ENCODE measurements at regions not wholly inside any gene's neighbourhood (a gene's known extent, or its start where the extent isn't known, plus 50 kb on each side); places are given as distances from the start of the nearest gene placed in this dataset.

DNA sequence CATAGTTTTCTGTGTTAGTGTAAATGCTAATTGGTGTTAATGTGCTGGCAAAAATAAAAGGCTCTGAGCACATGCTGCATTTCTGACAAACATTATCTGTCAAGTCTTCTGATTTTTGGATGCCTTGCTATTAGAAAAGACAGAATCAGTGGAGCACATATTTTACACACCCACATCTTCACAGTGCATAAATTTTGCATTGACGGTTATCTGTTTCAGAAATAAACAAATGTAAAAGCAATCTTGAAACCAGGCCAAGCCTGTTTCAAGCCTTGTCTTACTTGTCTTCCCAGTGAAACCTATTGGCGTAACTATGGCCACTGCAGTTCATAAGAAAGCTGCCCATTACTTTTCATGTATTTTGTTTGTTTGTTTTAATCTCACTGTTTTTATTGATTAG lies 333.7 kb upstream of the CDH19 start:
- H3K27me3 ChIP-seq (ENCODE audit: control insufficient read depth, low read length): no peaks in the 10 kb centered on the region
- H3K4me2 ChIP-seq (ENCODE audit: low read length): no peak overlapping the region
- H3K79me2 ChIP-seq (ENCODE audit: control insufficient read depth, low read length): no peaks in the 10 kb centered on the region
- H4K20me1 ChIP-seq (ENCODE audit: control insufficient read depth, insufficient read depth, low read depth, low read length): no peaks in the 10 kb centered on the region
- H3K4me1 ChIP-seq (ENCODE audit: control insufficient read depth, low read length): no peaks in the 10 kb centered on the region
- H3K4me3 ChIP-seq (ENCODE audit: low read length): no peak overlapping the region
- TF ChIP-seq EZH2phosphoT487 (IDR thresholded peaks at IDR 0.05; ENCODE audit: borderline replicate concordance, low read length): no peak
- TF ChIP-seq, protein P1, sequence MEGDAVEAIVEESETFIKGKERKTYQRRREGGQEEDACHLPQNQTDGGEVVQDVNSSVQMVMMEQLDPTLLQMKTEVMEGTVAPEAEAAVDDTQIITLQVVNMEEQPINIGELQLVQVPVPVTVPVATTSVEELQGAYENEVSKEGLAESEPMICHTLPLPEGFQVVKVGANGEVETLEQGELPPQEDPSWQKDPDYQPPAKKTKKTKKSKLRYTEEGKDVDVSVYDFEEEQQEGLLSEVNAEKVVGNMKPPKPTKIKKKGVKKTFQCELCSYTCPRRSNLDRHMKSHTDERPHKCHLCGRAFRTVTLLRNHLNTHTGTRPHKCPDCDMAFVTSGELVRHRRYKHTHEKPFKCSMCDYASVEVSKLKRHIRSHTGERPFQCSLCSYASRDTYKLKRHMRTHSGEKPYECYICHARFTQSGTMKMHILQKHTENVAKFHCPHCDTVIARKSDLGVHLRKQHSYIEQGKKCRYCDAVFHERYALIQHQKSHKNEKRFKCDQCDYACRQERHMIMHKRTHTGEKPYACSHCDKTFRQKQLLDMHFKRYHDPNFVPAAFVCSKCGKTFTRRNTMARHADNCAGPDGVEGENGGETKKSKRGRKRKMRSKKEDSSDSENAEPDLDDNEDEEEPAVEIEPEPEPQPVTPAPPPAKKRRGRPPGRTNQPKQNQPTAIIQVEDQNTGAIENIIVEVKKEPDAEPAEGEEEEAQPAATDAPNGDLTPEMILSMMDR (IDR thresholded peaks at IDR 0.05; ENCODE audit: low read depth, low read length, poor library complexity, severe bottlenecking): no peak
- H3F3A ChIP-seq (ENCODE audit: control insufficient read depth, insufficient read depth): no peaks in the 10 kb centered on the region
- no peak overlapping the region for H3K27ac ChIP-seq (ENCODE audit: low read depth, low read length)
- H3K36me3 ChIP-seq (ENCODE audit: control insufficient read depth, low read length): no peaks in the 10 kb centered on the region
- peaks cover 2% of the 10 kb centered on the region; the same call in 1 of the 2 replicates for H3K9me3 ChIP-seq (ENCODE audit: control insufficient read depth, insufficient read depth, low read length)
- H3K9me2 ChIP-seq (replicated peaks; ENCODE audit: control insufficient read depth, low read length): no peaks in the 10 kb centered on the region

DNA sequence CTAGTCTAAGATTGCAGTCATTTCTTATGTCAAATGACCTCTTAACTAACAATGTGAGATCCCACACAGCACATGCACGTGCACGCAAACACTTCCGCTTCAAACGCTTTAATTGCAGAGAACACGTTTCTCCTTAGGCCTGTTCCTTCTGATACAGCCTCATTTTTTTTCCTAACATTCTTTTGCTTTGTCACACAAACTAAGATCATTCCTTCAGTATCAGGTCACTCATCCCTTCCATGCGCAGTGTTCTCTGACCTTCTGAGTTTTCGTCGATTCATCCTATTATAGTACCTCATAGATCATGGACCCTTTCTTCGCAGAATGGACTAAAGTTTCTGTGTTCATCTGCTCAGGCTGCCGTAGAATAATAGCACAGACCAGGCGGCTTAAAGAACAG lies 327.1 kb upstream of the CDH19 start:
- no peaks in the 10 kb centered on the region for H4K20me1 ChIP-seq (ENCODE audit: control insufficient read depth, insufficient read depth, low read depth, low read length)
- no peaks in the 10 kb centered on the region for H3K36me3 ChIP-seq (ENCODE audit: control insufficient read depth, low read length)
- H3K27ac ChIP-seq (ENCODE audit: low read depth, low read length): no peak overlapping the region
- no peaks in the 10 kb centered on the region for H3K79me2 ChIP-seq (ENCODE audit: control insufficient read depth, low read length)
- H3K4me1 ChIP-seq (ENCODE audit: control insufficient read depth, low read length): no peaks in the 10 kb centered on the region
- no peaks in the 10 kb centered on the region for H3K9me2 ChIP-seq (replicated peaks; ENCODE audit: control insufficient read depth, low read length)
- no peaks in the 10 kb centered on the region for H3K27me3 ChIP-seq (ENCODE audit: control insufficient read depth, low read length)
- H3K4me2 ChIP-seq (ENCODE audit: low read length): no peak overlapping the region
- H3F3A ChIP-seq (ENCODE audit: control insufficient read depth, insufficient read depth): no peaks in the 10 kb centered on the region
- no peaks in the 10 kb centered on the region for H3K9me3 ChIP-seq (ENCODE audit: control insufficient read depth, insufficient read depth, low read length)
- no peak for TF ChIP-seq EZH2phosphoT487 (IDR thresholded peaks at IDR 0.05; ENCODE audit: borderline replicate concordance, low read length)
- no peak overlapping the region for H3K4me3 ChIP-seq (ENCODE audit: low read length)

DNA sequence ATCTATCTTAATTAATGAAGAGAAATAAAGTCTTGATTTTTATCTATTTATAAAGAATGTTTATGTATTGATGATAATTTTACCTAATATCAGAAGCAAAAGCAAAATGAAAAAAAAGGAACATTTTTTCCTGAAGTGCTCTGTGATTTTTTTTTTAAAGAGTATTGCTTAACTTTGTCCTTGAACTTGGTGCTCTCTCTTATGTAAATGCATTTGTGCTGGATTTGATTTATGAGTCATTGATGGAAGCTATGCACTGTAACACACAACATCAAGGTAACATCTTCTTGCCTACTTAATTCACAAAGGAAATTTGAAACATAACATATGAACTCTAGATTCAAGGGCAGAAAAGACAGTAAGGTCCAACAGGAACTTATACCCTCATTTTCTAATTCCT lies 312.9 kb upstream of the CDH19 start:
- no peaks in the 10 kb centered on the region for H3K27me3 ChIP-seq (ENCODE audit: control insufficient read depth, low read length)
- H3K9me2 ChIP-seq (replicated peaks; ENCODE audit: control insufficient read depth, low read length): no peaks in the 10 kb centered on the region
- no peak overlapping the region for H3K4me2 ChIP-seq (ENCODE audit: low read length)
- no peaks in the 10 kb centered on the region for H3K79me2 ChIP-seq (ENCODE audit: control insufficient read depth, low read length)
- no peaks in the 10 kb centered on the region for H4K20me1 ChIP-seq (ENCODE audit: control insufficient read depth, insufficient read depth, low read depth, low read length)
- no peaks in the 10 kb centered on the region for H3K9me3 ChIP-seq (ENCODE audit: control insufficient read depth, insufficient read depth, low read length)
- no peaks in the 10 kb centered on the region for H3K4me1 ChIP-seq (ENCODE audit: control insufficient read depth, low read length)
- H3F3A ChIP-seq (ENCODE audit: control insufficient read depth, insufficient read depth): no peaks in the 10 kb centered on the region
- H3K4me3 ChIP-seq (ENCODE audit: low read length): no peak overlapping the region
- H3K36me3 ChIP-seq (ENCODE audit: control insufficient read depth, low read length): no peaks in the 10 kb centered on the region
- TF ChIP-seq, protein P1 (IDR thresholded peaks at IDR 0.05; ENCODE audit: low read depth, low read length, poor library complexity, severe bottlenecking): no peak
- TF ChIP-seq EZH2phosphoT487 (IDR thresholded peaks at IDR 0.05; ENCODE audit: borderline replicate concordance, low read length): no peak
- no peak overlapping the region for H3K27ac ChIP-seq (ENCODE audit: low read depth, low read length)

DNA sequence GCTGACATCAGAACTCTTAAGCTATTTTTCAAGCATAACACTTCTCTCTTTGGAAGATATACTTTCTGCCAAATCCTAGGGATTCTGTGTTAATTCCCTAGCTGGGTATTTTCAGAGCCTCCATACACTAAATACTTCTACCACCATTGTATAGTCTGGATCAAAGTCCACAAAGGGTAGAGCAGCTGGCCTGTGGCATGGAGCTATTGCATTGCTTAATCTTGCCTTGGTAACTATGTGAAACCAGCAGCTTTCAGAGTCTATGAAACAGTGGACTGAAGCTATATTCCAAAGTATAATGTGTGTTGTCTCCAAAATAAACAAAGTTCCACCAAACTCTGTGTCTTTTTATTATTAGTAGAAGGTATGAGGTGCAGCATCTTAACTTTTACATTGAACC lies 296.9 kb upstream of the CDH19 start:
- Histone ChIP-seq H3K79me2 (ENCODE audit: control insufficient read depth, low read length) (no peaks in the 10 kb centered on the region), H3K27ac (ENCODE audit: low read depth, low read length) (no peak overlapping the region), H3K27me3 (ENCODE audit: control insufficient read depth, low read length) (no peaks in the 10 kb centered on the region), H3F3A (ENCODE audit: control insufficient read depth, insufficient read depth) (no peaks in the 10 kb centered on the region), H3K4me2 (ENCODE audit: low read length) (no peak overlapping the region), H3K4me3 (ENCODE audit: low read length) (no peak overlapping the region), H3K9me2 (replicated peaks; ENCODE audit: control insufficient read depth, low read length) (no peaks in the 10 kb centered on the region), H3K9me3 (ENCODE audit: control insufficient read depth, insufficient read depth, low read length) (no peaks in the 10 kb centered on the region), H3K36me3 (ENCODE audit: control insufficient read depth, low read length) (no peaks in the 10 kb centered on the region), H4K20me1 (ENCODE audit: control insufficient read depth, insufficient read depth, low read depth, low read length) (no peaks in the 10 kb centered on the region), H3K4me1 (ENCODE audit: control insufficient read depth, low read length) (no peaks in the 10 kb centered on the region)
- TF ChIP-seq EZH2phosphoT487 (IDR thresholded peaks at IDR 0.05; ENCODE audit: borderline replicate concordance, low read length): no peak
- TF ChIP-seq, protein P1 (IDR thresholded peaks at IDR 0.05; ENCODE audit: low read depth, low read length, poor library complexity, severe bottlenecking): no peak
